Trophoblast cell (in vitro differentiated cells and primary cell): ENCODE measurements at regions not wholly inside any gene's neighbourhood (a gene's known extent, or its start where the extent isn't known, plus 50 kb on each side); places are given as distances from the start of the nearest gene placed in this dataset.

Experiments used
- DNase-seq, 2 donors: peaks; one replicate each; pipeline ENCODE4 v3.0.0-alpha.2; 2016
- H2AFZ ChIP-seq: 2 replicates; pipeline ENCODE4 v1.6.1; 2013; ENCODE audit warnings: low read length, moderate library complexity, mild to moderate bottlenecking; ENCODE audit not compliant: insufficient read depth, poor library complexity
- H2AK5ac ChIP-seq: 2 replicates; pipeline ENCODE4 v1.6.1; 2013; ENCODE audit warnings: mild to moderate bottlenecking, low read length
- H2BK120ac ChIP-seq: 2 replicates; pipeline ENCODE4 v1.6.1; 2013; ENCODE audit warnings: low read length, mild to moderate bottlenecking, moderate library complexity; ENCODE audit not compliant: insufficient read depth, poor library complexity
- H2BK12ac ChIP-seq: 2 replicates; pipeline ENCODE4 v1.6.1; 2013; ENCODE audit warnings: mild to moderate bottlenecking, low read length, moderate library complexity
- H2BK5ac ChIP-seq: 2 replicates; pipeline ENCODE4 v1.6.1; 2013; ENCODE audit warnings: low read length, low read depth, moderate library complexity, mild to moderate bottlenecking; ENCODE audit not compliant: poor library complexity
- H3K14ac ChIP-seq: 2 replicates; pipeline ENCODE4 v1.6.1; 2013; ENCODE audit warnings: mild to moderate bottlenecking, low read length
- H3K18ac ChIP-seq: 2 replicates; pipeline ENCODE4 v1.6.1; 2013; ENCODE audit warnings: mild to moderate bottlenecking, low read length
- H3K23ac ChIP-seq: 2 replicates; pipeline ENCODE4 v1.6.1; 2013; ENCODE audit warnings: low read length
- H3K27ac ChIP-seq: 2 replicates; pipeline ENCODE4 v1.5.1; 2013; ENCODE audit warnings: low read depth, mild to moderate bottlenecking, inconsistent platforms, low read length, moderate library complexity
- H3K27me3 ChIP-seq: 2 replicates; pipeline ENCODE4 v1.6.1; 2013; ENCODE audit warnings: inconsistent platforms, mild to moderate bottlenecking, low read length, moderate library complexity; ENCODE audit not compliant: insufficient read depth
- H3K36me3 ChIP-seq, 2 experiments: 1 replicate in 1 of 2; 2 replicates in 1 of 2; pipeline ENCODE4 v1.6.1; 2013; ENCODE audit warnings: low read length in 2 of 2, mild to moderate bottlenecking in 2 of 2, moderate library complexity in 1 of 2; ENCODE audit not compliant: insufficient read depth in 2 of 2, control insufficient read depth in 1 of 2
- H3K4ac ChIP-seq: 2 replicates; pipeline ENCODE4 v1.6.1; 2013; ENCODE audit warnings: low read depth, mild to moderate bottlenecking, low read length, moderate library complexity
- H3K4me1 ChIP-seq, 2 experiments: 1 replicate in 1 of 2; 2 replicates in 1 of 2; pipeline ENCODE4 v1.6.1; 2013; ENCODE audit warnings: low read length in 2 of 2, mild to moderate bottlenecking in 2 of 2, moderate library complexity in 1 of 2; ENCODE audit not compliant: insufficient read depth in 2 of 2, control insufficient read depth in 1 of 2
- H3K4me2 ChIP-seq: 2 replicates; pipeline ENCODE4 v1.6.1; 2013; ENCODE audit warnings: inconsistent platforms, mild to moderate bottlenecking, low read length, moderate library complexity
- H3K4me3 ChIP-seq: 2 replicates; pipeline ENCODE4 v1.5.1; 2013; ENCODE audit warnings: mild to moderate bottlenecking, low read depth, low read length, inconsistent platforms
- H3K79me1 ChIP-seq: one replicate; pipeline ENCODE4 v1.6.1; 2013; ENCODE audit warnings: low read length
- H3K79me2 ChIP-seq: 2 replicates; pipeline ENCODE4 v1.6.1; 2013; ENCODE audit warnings: low read length, mild to moderate bottlenecking; ENCODE audit not compliant: control insufficient read depth, insufficient read depth, poor library complexity
- H3K9ac ChIP-seq: 2 replicates; pipeline ENCODE4 v1.6.1; 2013; ENCODE audit warnings: mild to moderate bottlenecking, low read length
- H3K9me3 ChIP-seq: 2 replicates; pipeline ENCODE4 v1.6.1; 2013; ENCODE audit warnings: low read depth, mild to moderate bottlenecking, control low read depth, inconsistent platforms, low read length; ENCODE audit not compliant: insufficient read depth
- H4K12ac ChIP-seq: 2 replicates; pipeline ENCODE4 v1.6.1; 2013; ENCODE audit warnings: low read depth, mild to moderate bottlenecking, low read length, moderate library complexity
- H4K8ac ChIP-seq: 2 replicates; pipeline ENCODE4 v1.6.1; 2013; ENCODE audit warnings: low read depth, mild to moderate bottlenecking, low read length, moderate library complexity
- H4K91ac ChIP-seq: one replicate; pipeline ENCODE4 v1.6.1; 2013; ENCODE audit warnings: low read depth, mild to moderate bottlenecking, low read length, moderate library complexity
- WGBS: extraction: QIAGEN DNeasy Blood & Tissue Kit; methylation state at CpG from one replicate; pipeline ENCODE4 v1.1.7; 2013; ENCODE audit warnings: missing lambda C conversion rate; ENCODE audit not compliant: insufficient read length, insufficient coverage; ENCODE audit errors: extremely low coverage; 5-methylcytosine and 5-hydroxymethylcytosine counted together

GRCh38 chr16:86355531-86355930 is 154.8 kb upstream of the FOXF1 start:
- Histone ChIP-seq H2BK120ac (no peak overlapping the region), H3K9me3 (peaks cover 5% of the 10 kb centered on the region), H4K12ac (no peak overlapping the region), H2AK5ac (no peak overlapping the region), H3K4me2 (no peak overlapping the region), H3K4me1 (peaks cover 0 to 2% of the 10 kb centered on the region in 2 experiments), H3K79me1 (no peaks in the 10 kb centered on the region), H2BK12ac (no peak overlapping the region), H2BK5ac (no peak overlapping the region), H3K36me3 (no peaks in the 10 kb centered on the region), H3K9ac (no peak overlapping the region), H4K8ac (no peak overlapping the region), H3K79me2 (no peaks in the 10 kb centered on the region), H3K27ac (no peak overlapping the region), H3K27me3 (peaks cover 3% of the 10 kb centered on the region), H3K18ac (no peak overlapping the region), H3K23ac (no peak overlapping the region), H4K91ac (no peak overlapping the region), H3K4me3 (no peak overlapping the region), H3K4ac (no peak overlapping the region), H3K14ac (no peak overlapping the region), H2AFZ (no peak overlapping the region)
- WGBS = no CpG with 5 or more reads among the region's 5 CpGs
- DNase-seq = no peak

DNA sequence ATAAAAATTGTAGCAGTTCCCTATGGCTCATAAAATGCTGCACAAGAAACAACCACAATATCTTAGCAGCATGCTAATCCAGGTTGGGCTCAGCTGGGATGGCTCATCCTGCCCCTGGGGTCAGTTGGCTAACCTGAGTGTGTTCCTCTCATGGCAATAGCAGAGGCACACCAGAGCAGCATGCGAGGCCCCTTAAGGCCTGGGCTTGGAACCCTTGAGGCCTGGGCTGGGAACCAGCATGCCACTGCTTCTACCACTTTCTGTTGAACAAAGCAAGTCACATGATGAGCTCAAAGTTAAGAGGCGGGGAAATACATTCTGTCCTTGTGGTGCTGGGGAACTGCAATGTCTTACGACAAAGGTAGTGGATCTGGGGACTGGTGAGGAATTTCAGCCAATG is 154.4 kb upstream of the FOXF1 start:
- H3K4me2 ChIP-seq = no peak overlapping the region
- H3K14ac ChIP-seq = no peak overlapping the region
- peaks cover 0 to 2% of the 10 kb centered on the region in 2 experiments for H3K4me1 ChIP-seq
- no peak for DNase-seq
- no peak overlapping the region for H4K91ac ChIP-seq
- H3K79me2 ChIP-seq = no peaks in the 10 kb centered on the region
- no peak overlapping the region for H3K4me3 ChIP-seq
- H3K27ac ChIP-seq = no peak overlapping the region
- no peaks in the 10 kb centered on the region for H3K79me1 ChIP-seq
- no peak overlapping the region for H2BK12ac ChIP-seq
- H3K18ac ChIP-seq = no peak overlapping the region
- no peak overlapping the region for H3K23ac ChIP-seq
- no peak overlapping the region for H4K12ac ChIP-seq
- H3K4ac ChIP-seq = no peak overlapping the region
- no peak overlapping the region for H2BK5ac ChIP-seq
- no peak overlapping the region for H2AK5ac ChIP-seq
- no peaks in the 10 kb centered on the region for H3K36me3 ChIP-seq
- no CpG with 5 or more reads among the region's 3 CpGs for WGBS
- no peak overlapping the region for H3K9ac ChIP-seq
- peaks cover 5% of the 10 kb centered on the region for H3K9me3 ChIP-seq
- H3K27me3 ChIP-seq = peaks cover 3% of the 10 kb centered on the region
- H4K8ac ChIP-seq = no peak overlapping the region
- no peak overlapping the region for H2BK120ac ChIP-seq
- H2AFZ ChIP-seq = no peak overlapping the region

GRCh38 chr16:86356804-86357203 is 153.5 kb upstream of the FOXF1 start:
- no peaks in the 10 kb centered on the region for H3K36me3 ChIP-seq
- no peak overlapping the region for H3K4me2 ChIP-seq
- H2BK5ac ChIP-seq = no peak overlapping the region
- no peak overlapping the region for H2BK12ac ChIP-seq
- WGBS = no CpG with 5 or more reads among the region's 7 CpGs
- H4K12ac ChIP-seq = no peak overlapping the region
- H2BK120ac ChIP-seq = no peak overlapping the region
- no peak overlapping the region for H3K14ac ChIP-seq
- H2AFZ ChIP-seq = no peak overlapping the region
- no peaks in the 10 kb centered on the region for H3K4me1 ChIP-seq
- no peak overlapping the region for H3K27ac ChIP-seq
- no peak overlapping the region for H3K23ac ChIP-seq
- no peak for DNase-seq
- no peak overlapping the region for H3K9ac ChIP-seq
- H3K18ac ChIP-seq = no peak overlapping the region
- peaks cover 3% of the 10 kb centered on the region for H3K27me3 ChIP-seq
- H4K91ac ChIP-seq = no peak overlapping the region
- no peak overlapping the region for H3K4me3 ChIP-seq
- no peak overlapping the region for H4K8ac ChIP-seq
- no peaks in the 10 kb centered on the region for H3K79me1 ChIP-seq
- peaks cover 5% of the 10 kb centered on the region for H3K9me3 ChIP-seq
- H3K4ac ChIP-seq = no peak overlapping the region
- no peaks in the 10 kb centered on the region for H3K79me2 ChIP-seq
- no peak overlapping the region for H2AK5ac ChIP-seq

DNA sequence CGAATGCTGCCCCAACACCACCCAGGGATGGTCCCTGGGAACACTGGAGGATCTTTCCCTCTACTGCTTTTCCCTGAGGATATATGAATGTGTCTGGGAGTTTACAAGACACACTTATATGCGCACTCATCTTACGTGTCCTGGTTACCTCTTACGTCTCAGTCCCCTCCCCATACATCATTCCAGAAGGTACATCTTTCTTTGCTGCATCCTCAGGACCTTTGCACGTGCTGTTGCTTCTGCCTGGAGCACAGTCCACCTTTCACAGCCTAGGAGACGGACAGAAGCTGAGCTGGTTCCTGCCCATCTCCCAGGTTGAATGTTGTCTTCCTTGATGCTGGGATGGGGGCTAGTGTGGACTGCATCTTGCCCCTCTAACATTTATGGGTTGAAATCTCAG is 153.0 kb upstream of the FOXF1 start:
- no peak for DNase-seq
- Histone ChIP-seq H2AK5ac (no peak overlapping the region), H3K9ac (no peak overlapping the region), H3K14ac (no peak overlapping the region), H4K12ac (no peak overlapping the region), H2AFZ (no peak overlapping the region), H3K9me3 (peaks cover 5% of the 10 kb centered on the region), H3K79me1 (no peaks in the 10 kb centered on the region), H3K27ac (no peak overlapping the region), H3K4me1 (no peaks in the 10 kb centered on the region), H3K4ac (no peak overlapping the region), H4K91ac (no peak overlapping the region), H3K18ac (no peak overlapping the region), H3K36me3 (no peaks in the 10 kb centered on the region), H3K23ac (no peak overlapping the region), H2BK12ac (no peak overlapping the region), H2BK5ac (no peak overlapping the region), H3K79me2 (no peaks in the 10 kb centered on the region), H4K8ac (no peak overlapping the region), H3K4me3 (no peak overlapping the region), H3K4me2 (no peak overlapping the region), H2BK120ac (no peak overlapping the region), H3K27me3 (peaks cover 3% of the 10 kb centered on the region)
- no CpG with 5 or more reads among the region's 6 CpGs for WGBS
